A673 (cell line): ENCODE measurements at regions not wholly inside any gene's neighbourhood (a gene's known extent, or its start where the extent isn't known, plus 50 kb on each side); places are given as distances from the start of the nearest gene placed in this dataset.

Experiments used
- CTCF ChIP-seq: fragments of 300-800, 200-600 bp; sonication (generic); conservative IDR thresholded peaks from 2 replicates; pipeline ENCODE4 v1.5.1; 2017; ENCODE audit warnings: low read depth, mild to moderate bottlenecking, antibody characterized with exemption, low read length, moderate library complexity, mixed read lengths
- EZH2 ChIP-seq: fragments of 200-600 bp; sonication (generic); IDR thresholded peaks from 2 replicates; pipeline ENCODE4 v1.6.1; 2017; ENCODE audit warnings: borderline replicate concordance, low read depth, mild to moderate bottlenecking, mixed read lengths, antibody characterized with exemption, low read length; ENCODE audit not compliant: poor library complexity, severe bottlenecking

- TF ChIP-seq CTCF, result no peak
- TF ChIP-seq EZH2, result no peak
Measured at GRCh38 chr5:125256296-125256695, 509.9 kb upstream of the ZNF608 start.
